Keratinocyte (primary cell): ENCODE measurements at regions not wholly inside any gene's neighbourhood (a gene's known extent, or its start where the extent isn't known, plus 50 kb on each side); places are given as distances from the start of the nearest gene placed in this dataset.

Experiments used
- DNase-seq: peaks from one replicate; pipeline ENCODE4 v3.0.0-alpha.2; 2011; ENCODE audit warnings: low read depth, missing footprints, low spot score
- FAIRE-seq: peaks from 2 replicates; lab custom pipeline; 2011; peaks lifted over from hg19 to GRCh38; lab: Jason Lieb, UNC
- H2AFZ ChIP-seq: 2 replicates; pipeline ENCODE4 v1.6.0; 2012; ENCODE audit warnings: low read length, control low read depth, inconsistent platforms; ENCODE audit not compliant: control insufficient read depth
- H3K27ac ChIP-seq: 2 replicates; pipeline ENCODE4 v1.5.1; 2011; ENCODE audit warnings: low read length; ENCODE audit not compliant: control insufficient read depth, insufficient read depth
- H3K27me3 ChIP-seq: 3 replicates; pipeline ENCODE4 v1.6.0; 2011; ENCODE audit warnings: low read length; ENCODE audit not compliant: control insufficient read depth, insufficient read depth; ENCODE audit errors: extremely low read depth
- H3K36me3 ChIP-seq, 2 experiments: 2 replicates in 1 of 2; 3 replicates in 1 of 2; pipeline ENCODE4 v1.5.1; 2011; ENCODE audit warnings: low read length in 2 of 2, mild to moderate bottlenecking in 1 of 2; ENCODE audit not compliant: control insufficient read depth in 2 of 2, insufficient read depth in 2 of 2; ENCODE audit errors: extremely low read depth in 1 of 2
- H3K4me1 ChIP-seq: 3 replicates; pipeline ENCODE4 v1.5.1; 2011; ENCODE audit warnings: low read length; ENCODE audit not compliant: control insufficient read depth, insufficient read depth; ENCODE audit errors: extremely low read depth
- H3K4me2 ChIP-seq: 3 replicates; pipeline ENCODE4 v1.6.0; 2011; ENCODE audit warnings: low read depth, low read length; ENCODE audit not compliant: control insufficient read depth, insufficient read depth; ENCODE audit errors: extremely low read depth
- H3K4me3 ChIP-seq, 3 experiments: fragments of 200-600 bp in 1 of 3; sonication (generic) in 1 of 3; 2 replicates in 2 of 3; 3 replicates in 1 of 3; pipeline ENCODE4 v1.5.1; 2011 to 2016; ENCODE audit warnings: low read length in 3 of 3, mild to moderate bottlenecking in 3 of 3, control low read depth in 2 of 3, inconsistent platforms in 1 of 3, low read depth in 1 of 3, mixed read lengths in 1 of 3, mixed run types in 1 of 3, moderate library complexity in 1 of 3; ENCODE audit not compliant: control insufficient read depth in 2 of 3, insufficient read depth in 2 of 3; ENCODE audit errors: extremely low read depth in 1 of 3
- H3K79me2 ChIP-seq: 2 replicates; pipeline ENCODE4 v1.6.0; 2012; ENCODE audit warnings: low read length; ENCODE audit not compliant: control insufficient read depth, insufficient read depth
- H3K9ac ChIP-seq: 3 replicates; pipeline ENCODE4 v1.6.0; 2011; ENCODE audit warnings: low read length; ENCODE audit not compliant: control insufficient read depth, insufficient read depth; ENCODE audit errors: extremely low read depth
- H3K9me1 ChIP-seq: 3 replicates; pipeline ENCODE4 v1.6.0; 2011; ENCODE audit warnings: low read length; ENCODE audit not compliant: control insufficient read depth, insufficient read depth; ENCODE audit errors: extremely low read depth
- H3K9me3 ChIP-seq: 2 replicates; pipeline ENCODE4 v1.5.1; 2012; ENCODE audit warnings: low read depth, low read length; ENCODE audit not compliant: control insufficient read depth
- H4K20me1 ChIP-seq: 3 replicates; pipeline ENCODE4 v1.6.0; 2011; ENCODE audit warnings: low read length; ENCODE audit not compliant: control insufficient read depth, insufficient read depth; ENCODE audit errors: extremely low read depth
- CTCF ChIP-seq, 3 experiments: IDR thresholded peaks in 1 of 3; conservative IDR thresholded peaks in 1 of 3; optimal IDR thresholded peaks in 1 of 3; 2 replicates in 2 of 3; 3 replicates in 1 of 3; pipeline versions ENCODE3 to v1.5.1; 2011; ENCODE audit warnings: low read length in 3 of 3, mild to moderate bottlenecking in 3 of 3, moderate library complexity in 2 of 3, control low read depth in 1 of 3, inconsistent platforms in 1 of 3; ENCODE audit not compliant: insufficient read depth in 2 of 3; ENCODE audit errors: extremely low read depth in 1 of 3
- EZH2 ChIP-seq: IDR thresholded peaks from one replicate; pipeline ENCODE4 v1.6.1; 2012; ENCODE audit warnings: inconsistent platforms, mild to moderate bottlenecking, low read length, moderate library complexity
- dilution Hi-C: fragments of 300-500 bp; cut with MboI; formaldehyde crosslinking; loops from one replicate; pipeline ENCODE4 v1.7.0; 2020; ENCODE audit warnings: low sequenced_read_pairs; ENCODE audit not compliant: extremely low pct_ligation_motif_present

- Histone ChIP-seq H3K36me3 (no peaks in the 10 kb centered on the region), H3K4me1 (no peaks in the 10 kb centered on the region), H3K9me1 (no peaks in the 10 kb centered on the region), H4K20me1 (no peaks in the 10 kb centered on the region), H3K9me3 (no peaks in the 10 kb centered on the region), H3K27me3 (no peaks in the 10 kb centered on the region), H2AFZ (no peak overlapping the region), H3K4me3 (no peak overlapping the region), H3K9ac (no peak overlapping the region), H3K4me2 (no peak overlapping the region), H3K27ac (no peak overlapping the region), H3K79me2 (no peaks in the 10 kb centered on the region)
- dilution Hi-C loops = no loop called here
- FAIRE-seq = no peak
- TF ChIP-seq CTCF (optimal IDR thresholded peaks at IDR 0.05 in 1 of 3, IDR thresholded peaks at IDR 0.05 in 1 of 3, conservative IDR thresholded peaks at IDR 0.05 in 1 of 3; ENCODE audit: extremely low read depth in 1 of 3, insufficient read depth in 2 of 3, low read length in 3 of 3) (no peak), EZH2 (no peak)
- DNase-seq = no peak
These were observed 974.3 kb downstream of the HACE1 start for GRCh38 chr6:103885446-103885845.

- Histone ChIP-seq H3K9me1 (no peaks in the 10 kb centered on the region), H2AFZ (no peak overlapping the region), H3K4me1 (no peaks in the 10 kb centered on the region), H3K27ac (no peak overlapping the region), H4K20me1 (no peaks in the 10 kb centered on the region), H3K4me3 (no peak overlapping the region), H3K36me3 (no peaks in the 10 kb centered on the region), H3K27me3 (no peaks in the 10 kb centered on the region), H3K4me2 (no peak overlapping the region), H3K9me3 (no peaks in the 10 kb centered on the region), H3K79me2 (no peaks in the 10 kb centered on the region), H3K9ac (no peak overlapping the region)
- dilution Hi-C loops = no loop called here
- DNase-seq (no peak), FAIRE-seq (no peak)
- TF ChIP-seq EZH2 = no peak
- TF ChIP-seq CTCF (optimal IDR thresholded peaks at IDR 0.05 in 1 of 3, IDR thresholded peaks at IDR 0.05 in 1 of 3, conservative IDR thresholded peaks at IDR 0.05 in 1 of 3; ENCODE audit: extremely low read depth in 1 of 3, insufficient read depth in 2 of 3, low read length in 3 of 3) = no peak
These were observed 979.9 kb downstream of the HACE1 start for GRCh38 chr6:103879800-103880199.
